ENCODE measurements at regions not wholly inside any gene's neighbourhood (a gene's known extent, or its start where the extent isn't known, plus 50 kb on each side); places are given as distances from the start of the nearest gene placed in this dataset.

GRCh38 chr12:91851741-91852477 lies 293.7 kb downstream of the BTG1 start:
- Histone ChIP-seq H3K27ac (replicated peaks) (no peak overlapping the region), H3K4me1 (no peaks in the 10 kb centered on the region), H3K27me3 (ENCODE audit: low read depth) (no peaks in the 10 kb centered on the region), H3K9me3 (replicated peaks) (no peaks in the 10 kb centered on the region), H3K36me3 (no peaks in the 10 kb centered on the region), H3K4me3 (no peak overlapping the region)
- DNase-seq: no peak
- no peak for TF ChIP-seq CTCF (IDR thresholded peaks at IDR 0.05; ENCODE audit: borderline replicate concordance)
- intact Hi-C loops (cut with micrococcal nuclease): no loop called here

- DNase-seq: no peak
- TF ChIP-seq CTCF (IDR thresholded peaks at IDR 0.05; ENCODE audit: borderline replicate concordance): no peak
These were observed 299.1 kb downstream of the BTG1 start for GRCh38 chr12:91846466-91847055.

GRCh38 chr12:91845365-91845764 lies 300.3 kb downstream of the BTG1 start:
- TF ChIP-seq CTCF (IDR thresholded peaks at IDR 0.05; ENCODE audit: borderline replicate concordance): no peak
- intact Hi-C loops (cut with micrococcal nuclease): no loop called here
- Histone ChIP-seq H3K4me1 (no peaks in the 10 kb centered on the region), H3K4me3 (no peak overlapping the region), H3K36me3 (no peaks in the 10 kb centered on the region), H3K27me3 (ENCODE audit: low read depth) (no peaks in the 10 kb centered on the region), H3K9me3 (replicated peaks) (peaks cover 13% of the 10 kb centered on the region), H3K27ac (replicated peaks) (no peak overlapping the region)
- no peak for DNase-seq

More at GRCh38 chr12:91846466-91847055, 299.1 kb downstream of the BTG1 start:
- Histone ChIP-seq H3K27me3 (ENCODE audit: low read depth) (no peaks in the 10 kb centered on the region), H3K36me3 (no peaks in the 10 kb centered on the region), H3K27ac (replicated peaks) (peak overlapping the region; percentile 19), H3K9me3 (replicated peaks) (peaks cover 13% of the 10 kb centered on the region), H3K4me3 (no peak overlapping the region), H3K4me1 (no peaks in the 10 kb centered on the region)
- intact Hi-C loops (cut with micrococcal nuclease): no loop called here

- intact Hi-C loops (cut with micrococcal nuclease): no loop called here
- Histone ChIP-seq H3K36me3 (no peaks in the 10 kb centered on the region), H3K4me1 (no peaks in the 10 kb centered on the region), H3K4me3 (no peak overlapping the region), H3K27ac (replicated peaks) (no peak overlapping the region), H3K27me3 (ENCODE audit: low read depth) (no peaks in the 10 kb centered on the region), H3K9me3 (replicated peaks) (peaks cover 13% of the 10 kb centered on the region)
- DNase-seq: no peak
- TF ChIP-seq CTCF (IDR thresholded peaks at IDR 0.05; ENCODE audit: borderline replicate concordance): no peak
These were observed 303.8 kb downstream of the BTG1 start for GRCh38 chr12:91841822-91842221.

GRCh38 chr12:91836696-91837095 lies 308.9 kb downstream of the BTG1 start:
- H3K4me1 ChIP-seq: no peaks in the 10 kb centered on the region
- TF ChIP-seq CTCF (IDR thresholded peaks at IDR 0.05; ENCODE audit: borderline replicate concordance): no peak
- no peaks in the 10 kb centered on the region for H3K36me3 ChIP-seq
- no peak overlapping the region for H3K4me3 ChIP-seq
- no peaks in the 10 kb centered on the region for H3K27me3 ChIP-seq (ENCODE audit: low read depth)
- intact Hi-C loops (cut with micrococcal nuclease): no loop called here
- H3K9me3 ChIP-seq (replicated peaks): no peaks in the 10 kb centered on the region
- no peak for DNase-seq
- no peak overlapping the region for H3K27ac ChIP-seq (replicated peaks)

All from left ventricle myocardium inferior (tissue), 1 donor.